ENCODE measurements at regions not wholly inside any gene's neighbourhood (a gene's known extent, or its start where the extent isn't known, plus 50 kb on each side); places are given as distances from the start of the nearest gene placed in this dataset.

DNA sequence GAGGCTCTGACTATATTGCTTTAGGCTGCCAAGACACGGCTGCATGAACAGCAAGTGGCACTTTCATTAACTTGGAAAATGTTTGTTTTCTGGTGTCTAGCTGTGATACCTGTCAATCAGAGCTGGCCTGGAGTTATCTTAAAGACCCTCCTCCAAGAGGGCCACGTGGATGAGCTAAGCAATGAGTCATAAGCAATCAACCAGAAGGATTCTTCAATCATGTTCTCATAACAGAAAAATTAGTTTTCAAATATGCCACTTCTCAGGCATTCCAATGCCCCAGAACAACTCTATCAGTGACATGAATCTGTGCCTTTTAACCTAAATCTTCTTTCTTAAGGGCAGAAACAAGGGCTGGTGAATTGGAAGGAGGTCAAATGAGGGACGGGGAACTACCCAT, 283.0 kb downstream of the HTR1B start:
- Histone ChIP-seq H3K4me2 (ENCODE audit: low read depth, low read length) (no peak overlapping the region), H3K79me2 (ENCODE audit: insufficient read depth, low read length) (no peaks in the 10 kb centered on the region), H3K4me3 (replicated peaks in 1 of 3; ENCODE audit: insufficient read depth in 1 of 3, low read depth in 2 of 3, low read length in 3 of 3) (no peak overlapping the region), H3K9ac (ENCODE audit: insufficient read depth, low read depth, low read length) (no peak overlapping the region), H3K9me3 (ENCODE audit: low read length) (peaks cover 8% of the 10 kb centered on the region), H3K27ac (ENCODE audit: extremely low read length, insufficient read depth, low read length) (no peak overlapping the region), H3K27me3 (ENCODE audit: control insufficient read depth in 1 of 2, insufficient read depth in 2 of 2, low read length in 2 of 2) (no peaks in the 10 kb centered on the region), H4K20me1 (ENCODE audit: insufficient read depth, low read length) (no peaks in the 10 kb centered on the region), H3K4me1 (ENCODE audit: insufficient read depth, low read length) (no peaks in the 10 kb centered on the region), H3K36me3 (replicated peaks in 1 of 2; ENCODE audit: control insufficient read depth in 1 of 2, insufficient read depth in 2 of 2, low read length in 2 of 2) (no peaks in the 10 kb centered on the region), H2AFZ (ENCODE audit: low read length) (no peak overlapping the region)
- BruUV-seq (replicated peaks) = no TSS peak
- 15% methylated on average over 3 of the region's 3 CpGs for WGBS (ENCODE audit: low lambda C conversion rate)
- in situ Hi-C loops (cut with HindIII; ENCODE audit: extremely low pct_ligation_motif_present, low pct_unique_long_range_greater_than_20kb) = no loop called here
- POLR2A ChIA-PET = no interaction called here
- ATAC-seq = no peak
- intact Hi-C loops (cut with micrococcal nuclease; ENCODE audit: unreplicated experiment) = no loop called here
- CTCF ChIA-PET (ENCODE audit: low intra/inter-chr PET ratio, low total read pairs) = no interaction called here
- no peak for DNase-seq (ENCODE audit: low spot score)
- FAIRE-seq = no peak
- TF ChIP-seq ZNF781 (CRISPR knock-in tag; IDR thresholded peaks at IDR 0.05; ENCODE audit: borderline replicate concordance, not compliant biosample characterization) (no peak), ZNF121 (CRISPR knock-in tag; IDR thresholded peaks at IDR 0.05) (no peak), ISX (CRISPR knock-in tag; conservative IDR thresholded peaks at IDR 0.05) (no peak), KDM6A (CRISPR knock-in tag; IDR thresholded peaks at IDR 0.05; ENCODE audit: low read depth) (no peak), PHF5A (CRISPR knock-in tag; IDR thresholded peaks at IDR 0.05; ENCODE audit: low read depth, unreplicated experiment) (no peak), ZNF451 (CRISPR knock-in tag; IDR thresholded peaks at IDR 0.05) (no peak), ESRRA (CRISPR knock-in tag; IDR thresholded peaks at IDR 0.05; ENCODE audit: low read depth) (no peak), YY1 (IDR thresholded peaks at IDR 0.05; ENCODE audit: insufficient read depth, insufficient replicate concordance, low read depth, low read length) (no peak), XBP1 (CRISPR knock-in tag; IDR thresholded peaks at IDR 0.05) (no peak), RBAK (CRISPR knock-in tag; IDR thresholded peaks at IDR 0.05) (no peak), ZNF780A (CRISPR knock-in tag; IDR thresholded peaks at IDR 0.05) (no peak)
- TF ChIP-seq, protein P1, sequence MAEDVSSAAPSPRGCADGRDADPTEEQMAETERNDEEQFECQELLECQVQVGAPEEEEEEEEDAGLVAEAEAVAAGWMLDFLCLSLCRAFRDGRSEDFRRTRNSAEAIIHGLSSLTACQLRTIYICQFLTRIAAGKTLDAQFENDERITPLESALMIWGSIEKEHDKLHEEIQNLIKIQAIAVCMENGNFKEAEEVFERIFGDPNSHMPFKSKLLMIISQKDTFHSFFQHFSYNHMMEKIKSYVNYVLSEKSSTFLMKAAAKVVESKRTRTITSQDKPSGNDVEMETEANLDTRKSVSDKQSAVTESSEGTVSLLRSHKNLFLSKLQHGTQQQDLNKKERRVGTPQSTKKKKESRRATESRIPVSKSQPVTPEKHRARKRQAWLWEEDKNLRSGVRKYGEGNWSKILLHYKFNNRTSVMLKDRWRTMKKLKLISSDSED (CRISPR knock-in tag; IDR thresholded peaks at IDR 0.05) = no peak
- TF ChIP-seq, protein P2, sequence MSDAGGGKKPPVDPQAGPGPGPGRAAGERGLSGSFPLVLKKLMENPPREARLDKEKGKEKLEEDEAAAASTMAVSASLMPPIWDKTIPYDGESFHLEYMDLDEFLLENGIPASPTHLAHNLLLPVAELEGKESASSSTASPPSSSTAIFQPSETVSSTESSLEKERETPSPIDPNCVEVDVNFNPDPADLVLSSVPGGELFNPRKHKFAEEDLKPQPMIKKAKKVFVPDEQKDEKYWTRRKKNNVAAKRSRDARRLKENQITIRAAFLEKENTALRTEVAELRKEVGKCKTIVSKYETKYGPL (CRISPR knock-in tag; IDR thresholded peaks at IDR 0.05) = no peak
- TF ChIP-seq, protein P3, sequence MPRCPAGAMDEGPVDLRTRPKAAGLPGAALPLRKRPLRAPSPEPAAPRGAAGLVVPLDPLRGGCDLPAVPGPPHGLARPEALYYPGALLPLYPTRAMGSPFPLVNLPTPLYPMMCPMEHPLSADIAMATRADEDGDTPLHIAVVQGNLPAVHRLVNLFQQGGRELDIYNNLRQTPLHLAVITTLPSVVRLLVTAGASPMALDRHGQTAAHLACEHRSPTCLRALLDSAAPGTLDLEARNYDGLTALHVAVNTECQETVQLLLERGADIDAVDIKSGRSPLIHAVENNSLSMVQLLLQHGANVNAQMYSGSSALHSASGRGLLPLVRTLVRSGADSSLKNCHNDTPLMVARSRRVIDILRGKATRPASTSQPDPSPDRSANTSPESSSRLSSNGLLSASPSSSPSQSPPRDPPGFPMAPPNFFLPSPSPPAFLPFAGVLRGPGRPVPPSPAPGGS (CRISPR knock-in tag; IDR thresholded peaks at IDR 0.05) = no peak
- TF ChIP-seq, protein P4, sequence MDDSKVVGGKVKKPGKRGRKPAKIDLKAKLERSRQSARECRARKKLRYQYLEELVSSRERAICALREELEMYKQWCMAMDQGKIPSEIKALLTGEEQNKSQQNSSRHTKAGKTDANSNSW (CRISPR knock-in tag; IDR thresholded peaks at IDR 0.05; ENCODE audit: borderline replicate concordance) = no peak

Measured in HepG2 (cell line).